OCI-LY7 (cell line): ENCODE measurements at regions not wholly inside any gene's neighbourhood (a gene's known extent, or its start where the extent isn't known, plus 50 kb on each side); places are given as distances from the start of the nearest gene placed in this dataset.

ENCODE experiments used
- CTCF ChIP-seq: fragments of 200-600 bp; sonication (generic); conservative IDR thresholded peaks from 2 replicates; pipeline ENCODE4 v1.5.1; 2014; ENCODE audit warnings: mild to moderate bottlenecking, antibody characterized with exemption, low read length, moderate library complexity, mixed read lengths
- EZH2phosphoT487 ChIP-seq: fragments of 200-600 bp; sonication (generic); IDR thresholded peaks from 2 replicates; pipeline ENCODE4 v1.6.1; 2018; ENCODE audit warnings: low read depth, borderline replicate concordance, mild to moderate bottlenecking, mixed run types, antibody characterized with exemption, low read length, moderate library complexity, mixed read lengths

GRCh38 chr7:112945046-112945445, 141.6 kb downstream of the GPR85 start:
- no peak for TF ChIP-seq CTCF
- TF ChIP-seq EZH2phosphoT487 = no peak
